ENCODE measurements at regions not wholly inside any gene's neighbourhood (a gene's known extent, or its start where the extent isn't known, plus 50 kb on each side); places are given as distances from the start of the nearest gene placed in this dataset.
"Not testable (repeated sequence)": the region's sequence is repeated elsewhere in the genome, so short reads cannot be mapped to it uniquely, and the experiment has no call there.

DNA sequence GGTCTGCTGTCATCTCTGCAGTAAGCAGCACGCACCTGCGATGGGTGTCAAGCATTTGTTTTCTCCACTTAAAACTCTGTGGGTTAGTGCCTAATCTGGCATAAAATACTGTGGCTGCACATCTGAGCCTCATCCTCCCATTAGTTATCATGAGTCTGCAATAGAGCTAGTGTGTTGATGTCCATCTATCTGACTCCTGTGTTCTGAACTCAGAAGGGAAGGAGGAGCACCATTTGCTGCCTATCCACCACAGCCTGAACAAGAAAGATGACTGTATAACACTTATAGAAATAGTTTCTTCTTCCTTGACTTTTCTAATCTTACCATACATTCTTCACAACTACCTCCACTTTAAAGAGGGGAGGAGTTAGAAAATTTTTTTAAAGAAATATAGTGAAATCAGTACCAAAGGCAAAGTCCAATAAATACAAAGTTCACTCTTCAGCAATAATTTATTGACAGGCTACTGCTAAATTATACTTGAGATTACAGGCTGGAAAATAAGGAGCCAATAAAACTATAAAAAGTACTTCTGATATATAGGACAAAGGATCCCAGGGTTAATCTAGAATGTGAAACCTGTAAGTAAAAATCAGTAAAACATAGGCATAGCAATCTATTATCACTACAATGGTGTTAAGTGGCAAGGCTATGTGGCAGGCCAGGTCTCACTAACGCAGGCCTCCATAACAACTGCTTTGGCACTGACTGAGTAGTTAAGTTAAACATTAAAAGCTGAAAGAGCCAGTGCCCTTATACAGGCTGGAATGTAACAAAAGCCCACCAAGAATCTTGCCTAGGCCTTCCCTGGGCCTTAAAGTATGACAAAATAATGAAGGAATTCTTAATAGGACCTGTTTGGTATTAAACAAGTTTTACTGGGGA, 70.2 kb downstream of the LGALS9C start:
- H3K27ac ChIP-seq (ENCODE audit: low read depth in 1 of 2, low read length in 2 of 2); H3K4me2 ChIP-seq (replicated peaks; ENCODE audit: extremely low read depth, low read length, poor library complexity, severe bottlenecking); H3K27ac Mint-ChIP-seq; H3K4me3 Mint-ChIP-seq; H3K36me3 ChIP-seq (replicated peaks in 1 of 2; ENCODE audit: control insufficient read depth in 1 of 2, insufficient read depth in 2 of 2, low read length in 2 of 2); H3K4me3 ChIP-seq (replicated peaks in 1 of 3; ENCODE audit: low read depth in 2 of 3, low read length in 3 of 3); H3K9me3 Mint-ChIP-seq; H3K9ac ChIP-seq (ENCODE audit: insufficient read depth, low read length, poor library complexity, severe bottlenecking); intact Hi-C loops (cut with micrococcal nuclease); H3K27me3 ChIP-seq (ENCODE audit: control insufficient read depth in 2 of 2, insufficient read depth in 2 of 2, low read length in 2 of 2); H3K79me2 ChIP-seq (ENCODE audit: insufficient read depth, low read length); H4K20me1 ChIP-seq (ENCODE audit: insufficient read depth, low read length); H3K9me3 ChIP-seq (replicated peaks in 1 of 2; ENCODE audit: control insufficient read depth in 1 of 2, insufficient read depth in 1 of 2, low read length in 2 of 2); H3K27me3 Mint-ChIP-seq (ENCODE audit: low read depth in 3 of 3); DNase-seq; H3K36me3 Mint-ChIP-seq; H3K4me1 ChIP-seq (ENCODE audit: control insufficient read depth in 1 of 2, insufficient read depth in 2 of 2, low read length in 2 of 2); H2AFZ ChIP-seq (ENCODE audit: insufficient read depth, low read depth, low read length, poor library complexity, severe bottlenecking): not testable (repeated sequence)
- WGBS (ENCODE audit: insufficient coverage): no CpG with 5 or more reads among the region's 3 CpGs
- H3K4me1 Mint-ChIP-seq: peaks cover 12% of the 10 kb centered on the region

DNA sequence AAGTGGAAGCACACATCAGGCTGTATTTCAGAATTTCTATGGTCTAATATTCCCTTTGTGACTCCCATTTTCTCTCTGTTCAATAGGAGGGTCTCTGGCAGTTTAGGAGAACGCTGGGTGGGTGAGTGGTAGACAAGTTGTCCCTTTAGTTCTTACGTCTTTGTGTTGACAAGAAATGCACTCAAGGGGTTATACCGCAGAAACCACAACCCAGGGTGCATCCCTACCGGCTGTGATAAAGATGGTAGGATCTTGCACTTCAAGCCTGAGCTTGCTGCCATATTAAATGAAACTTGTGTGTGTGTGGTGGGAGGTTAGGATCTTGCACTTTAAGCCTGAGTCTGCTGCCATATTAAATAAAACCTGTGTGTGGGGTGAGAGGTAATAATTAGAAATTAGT, 80.5 kb downstream of the LGALS9C start:
- H3K79me2 ChIP-seq (ENCODE audit: insufficient read depth, low read length); H3K36me3 ChIP-seq (replicated peaks in 1 of 2; ENCODE audit: control insufficient read depth in 1 of 2, insufficient read depth in 2 of 2, low read length in 2 of 2); H3K27ac Mint-ChIP-seq; intact Hi-C loops (cut with micrococcal nuclease); H2AFZ ChIP-seq (ENCODE audit: insufficient read depth, low read depth, low read length, poor library complexity, severe bottlenecking); H3K4me3 Mint-ChIP-seq; H3K9me3 ChIP-seq (replicated peaks in 1 of 2; ENCODE audit: control insufficient read depth in 1 of 2, insufficient read depth in 1 of 2, low read length in 2 of 2); H3K27ac ChIP-seq (ENCODE audit: low read depth in 1 of 2, low read length in 2 of 2); H3K27me3 ChIP-seq (ENCODE audit: control insufficient read depth in 2 of 2, insufficient read depth in 2 of 2, low read length in 2 of 2); DNase-seq; H3K4me3 ChIP-seq (replicated peaks in 1 of 3; ENCODE audit: low read depth in 2 of 3, low read length in 3 of 3); H3K9ac ChIP-seq (ENCODE audit: insufficient read depth, low read length, poor library complexity, severe bottlenecking); H3K27me3 Mint-ChIP-seq (ENCODE audit: low read depth in 3 of 3); H3K4me2 ChIP-seq (replicated peaks; ENCODE audit: extremely low read depth, low read length, poor library complexity, severe bottlenecking); H3K9me3 Mint-ChIP-seq; H4K20me1 ChIP-seq (ENCODE audit: insufficient read depth, low read length); H3K36me3 Mint-ChIP-seq; H3K4me1 Mint-ChIP-seq; H3K4me1 ChIP-seq (ENCODE audit: control insufficient read depth in 1 of 2, insufficient read depth in 2 of 2, low read length in 2 of 2): not testable (repeated sequence)
- 86% methylated on average over 1 of the region's 4 CpGs for WGBS (ENCODE audit: insufficient coverage)

DNA sequence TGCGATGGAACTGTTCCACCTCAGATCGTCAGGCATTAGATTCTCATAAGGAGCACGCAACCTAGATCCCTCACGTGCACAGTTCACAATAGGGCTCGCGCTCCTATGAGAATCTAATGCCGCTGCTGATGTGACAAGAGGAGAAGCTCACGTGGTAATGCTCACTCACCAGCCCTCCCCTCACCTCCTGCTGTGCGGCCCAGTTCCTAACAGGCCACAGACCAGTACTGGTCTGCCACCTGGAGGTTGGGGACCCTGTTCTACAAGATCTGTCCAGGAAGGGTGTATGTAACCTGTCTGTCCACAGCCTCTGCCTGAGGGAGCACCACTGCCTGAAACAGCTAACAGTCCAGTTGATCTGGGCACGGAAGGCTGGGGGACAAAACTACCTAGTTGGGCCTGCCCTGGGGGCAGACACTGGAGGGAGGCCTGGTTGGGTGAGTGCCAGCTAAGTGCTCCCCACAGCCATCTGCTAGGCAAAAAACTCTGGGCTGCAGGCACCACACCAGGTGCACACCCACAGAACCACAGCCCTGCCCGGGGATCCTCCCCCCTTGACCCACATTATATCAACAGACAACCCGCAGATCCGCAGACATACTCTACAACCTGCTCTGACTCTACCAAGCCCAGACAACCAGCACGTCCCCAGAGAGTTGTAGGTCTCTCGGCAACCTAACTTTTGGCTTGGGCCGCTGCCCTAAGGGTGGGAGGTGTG, 80.7 kb downstream of the TBC1D28 start:
- H3K4me2 ChIP-seq (replicated peaks; ENCODE audit: extremely low read depth, low read length, poor library complexity, severe bottlenecking): peak overlapping the region; percentile 19

More for the DNA sequence above, 80.7 kb downstream of the TBC1D28 start:
- H3K27ac ChIP-seq (ENCODE audit: low read depth in 1 of 2, low read length in 2 of 2); H2AFZ ChIP-seq (ENCODE audit: insufficient read depth, low read depth, low read length, poor library complexity, severe bottlenecking); H3K4me3 Mint-ChIP-seq; H3K27me3 Mint-ChIP-seq (ENCODE audit: low read depth in 3 of 3); H3K4me3 ChIP-seq (replicated peaks in 1 of 3; ENCODE audit: low read depth in 2 of 3, low read length in 3 of 3); H3K36me3 ChIP-seq (replicated peaks in 1 of 2; ENCODE audit: control insufficient read depth in 1 of 2, insufficient read depth in 2 of 2, low read length in 2 of 2); H3K27ac Mint-ChIP-seq; H3K9me3 ChIP-seq (replicated peaks in 1 of 2; ENCODE audit: control insufficient read depth in 1 of 2, insufficient read depth in 1 of 2, low read length in 2 of 2); H3K36me3 Mint-ChIP-seq; H3K4me1 ChIP-seq (ENCODE audit: control insufficient read depth in 1 of 2, insufficient read depth in 2 of 2, low read length in 2 of 2); H3K79me2 ChIP-seq (ENCODE audit: insufficient read depth, low read length); H3K27me3 ChIP-seq (ENCODE audit: control insufficient read depth in 2 of 2, insufficient read depth in 2 of 2, low read length in 2 of 2); H3K9ac ChIP-seq (ENCODE audit: insufficient read depth, low read length, poor library complexity, severe bottlenecking); intact Hi-C loops (cut with micrococcal nuclease); H3K4me1 Mint-ChIP-seq; DNase-seq; H3K9me3 Mint-ChIP-seq; H4K20me1 ChIP-seq (ENCODE audit: insufficient read depth, low read length): not testable (repeated sequence)
- WGBS (ENCODE audit: insufficient coverage): no CpG with 5 or more reads among the region's 16 CpGs

Data from CD14-positive monocyte (primary cell).